ENCODE measurements at regions not wholly inside any gene's neighbourhood (a gene's known extent, or its start where the extent isn't known, plus 50 kb on each side); places are given as distances from the start of the nearest gene placed in this dataset.
A peak's percentile ranks its signal among the peaks of the same experiment; 100 is the strongest.
"Not testable (repeated sequence)": the region's sequence is repeated elsewhere in the genome, so short reads cannot be mapped to it uniquely, and the experiment has no call there.

DNA sequence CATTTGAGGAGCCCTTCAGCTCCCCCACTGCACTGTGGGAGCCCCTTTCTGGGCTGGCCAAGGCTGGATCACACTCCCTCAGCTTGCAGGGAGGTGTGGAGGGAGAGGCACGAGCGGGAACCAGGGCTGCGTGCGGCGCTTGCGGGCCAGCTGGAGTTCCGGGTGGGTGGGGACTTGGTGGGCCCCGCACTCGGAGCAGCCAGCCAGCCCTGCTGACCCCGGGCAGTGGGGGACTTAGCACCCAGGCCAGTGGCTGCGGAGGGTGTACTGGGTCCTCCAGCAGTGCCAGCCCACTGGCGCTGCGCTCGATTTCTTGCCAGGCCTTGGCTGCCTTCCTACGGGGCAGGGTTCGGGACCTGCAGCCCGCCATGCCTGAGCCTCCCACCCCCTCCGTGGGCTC, 895.1 kb upstream of the FAM98A start:
- FAIRE-seq, result not testable (repeated sequence)

GRCh38 chr2:34492561-34493455, 893.7 kb upstream of the FAM98A start:
- FAIRE-seq, result no peak

GRCh38 chr2:34486965-34487364, 887.9 kb upstream of the FAM98A start:
- no peak for FAIRE-seq

DNA sequence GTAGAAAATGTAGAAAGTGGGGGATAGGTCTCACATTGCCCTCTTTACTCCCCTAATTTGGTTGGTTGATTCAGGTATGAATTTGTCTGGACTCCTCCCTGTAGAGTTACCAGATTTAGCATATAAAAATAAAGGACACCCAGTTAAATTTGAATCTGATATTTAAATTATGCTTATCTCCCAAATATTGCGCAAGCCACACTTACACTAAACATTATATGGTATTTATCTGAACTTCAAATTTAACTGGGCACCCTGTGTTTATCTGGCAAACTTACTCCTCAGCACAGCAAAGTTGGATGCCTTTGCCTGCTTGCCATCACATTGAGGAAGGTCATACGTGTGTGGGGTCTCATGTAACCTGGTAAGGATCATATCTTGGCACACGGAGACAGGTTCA, 882.4 kb upstream of the FAM98A start:
- no peak for FAIRE-seq

DNA sequence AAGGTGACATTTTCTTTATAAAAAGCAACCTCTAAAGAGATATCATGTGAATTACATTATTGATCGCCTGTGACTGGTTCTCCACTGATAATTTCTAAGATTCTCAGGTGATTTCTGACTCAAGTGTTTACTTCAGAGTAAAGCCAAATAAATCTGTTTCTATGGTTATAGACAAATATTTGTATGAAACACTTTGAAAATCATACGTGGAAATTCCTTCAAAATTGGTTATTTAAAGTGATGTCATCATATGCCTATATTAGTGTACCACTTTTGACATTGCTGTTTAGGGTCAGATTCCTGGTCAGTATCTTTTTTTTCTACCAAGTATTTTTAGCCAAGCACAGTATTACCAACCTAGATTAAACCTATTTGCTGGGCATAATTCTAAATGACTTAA, 881.3 kb upstream of the FAM98A start:
- no peak for FAIRE-seq

DNA sequence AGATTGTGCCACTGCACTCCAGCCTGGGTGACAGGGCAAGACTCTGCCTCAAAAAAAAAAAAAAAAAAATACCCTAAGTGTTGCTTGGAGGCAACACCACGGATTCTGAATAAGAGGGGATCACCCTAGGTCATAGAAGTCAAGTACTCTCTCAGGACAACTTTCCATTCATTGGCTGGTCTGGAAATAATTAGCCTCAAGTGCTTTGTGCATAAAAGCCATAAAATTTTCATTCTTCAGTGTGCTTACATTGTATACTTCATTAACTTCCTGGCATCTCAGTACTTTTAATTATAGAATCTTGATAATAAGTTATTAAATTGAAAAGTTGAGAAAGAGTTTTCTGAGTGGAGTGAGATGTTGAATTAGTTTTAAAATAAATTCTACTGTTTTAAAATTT, 876.1 kb upstream of the FAM98A start:
- FAIRE-seq, result no peak

GRCh38 chr2:34474646-34475045, 875.5 kb upstream of the FAM98A start:
- no peak for FAIRE-seq

GRCh38 chr2:34447097-34447496, 848.0 kb upstream of the FAM98A start:
- FAIRE-seq, result no peak

DNA sequence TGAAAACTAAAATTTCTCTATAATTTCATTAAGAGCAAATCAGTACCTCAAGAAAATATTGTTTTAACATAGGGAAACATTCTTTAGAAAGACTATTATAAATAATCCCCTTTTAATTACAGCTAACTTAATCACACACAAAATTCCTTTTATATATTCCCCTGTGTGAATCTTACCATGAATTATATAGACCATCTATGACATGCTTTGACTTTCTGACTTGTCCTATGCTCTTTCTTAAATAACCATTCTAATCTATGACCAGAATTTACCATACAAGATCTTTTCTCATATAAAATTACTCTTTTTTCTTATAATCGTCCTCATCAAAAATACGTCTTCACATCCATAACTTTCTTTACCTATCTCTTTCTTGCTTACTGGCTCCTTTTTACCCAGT, 824.2 kb upstream of the FAM98A start:
- no peak for FAIRE-seq

DNA sequence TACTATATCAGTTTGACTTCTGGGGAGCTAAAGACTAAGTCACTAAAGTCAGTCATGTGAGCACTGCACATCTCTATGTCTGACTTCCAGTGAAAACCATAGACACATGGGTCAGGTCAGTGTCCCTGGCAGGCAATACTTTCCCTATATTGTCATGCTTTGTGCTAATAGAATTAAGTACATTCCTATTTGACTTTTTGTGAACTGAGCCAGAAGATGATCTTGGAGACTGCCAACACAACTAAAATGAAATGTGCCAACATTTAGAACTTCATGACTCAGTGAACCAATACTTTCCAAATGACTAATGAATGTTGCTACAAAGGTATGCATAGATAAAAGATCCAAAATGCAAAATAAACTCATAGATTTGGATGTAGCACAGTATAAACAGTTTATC, 820.8 kb upstream of the FAM98A start:
- FAIRE-seq, result no peak

DNA sequence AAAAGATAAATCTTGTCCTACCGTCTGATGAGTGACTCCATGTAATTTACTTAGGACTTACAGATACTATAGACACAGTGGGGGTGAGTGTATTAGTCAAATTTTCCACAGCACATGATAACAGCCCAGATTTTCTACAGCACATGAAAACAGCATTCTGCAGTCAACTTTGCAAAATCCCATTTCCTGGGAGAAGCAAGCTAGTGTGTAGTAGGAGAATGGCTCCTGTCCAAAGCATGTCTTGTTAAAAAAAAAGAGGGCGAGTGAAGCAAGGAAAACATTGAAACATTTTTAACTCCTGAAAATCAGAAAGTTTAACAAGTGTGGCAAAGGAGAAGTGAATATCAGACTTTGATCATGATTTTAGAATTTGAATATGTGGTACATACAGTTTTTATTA, 817.8 kb upstream of the FAM98A start:
- no peak for FAIRE-seq

- no peak for FAIRE-seq
Observed at GRCh38 chr2:34414856-34415255, 815.8 kb upstream of the FAM98A start.

GRCh38 chr2:34408100-34408499, 809.0 kb upstream of the FAM98A start:
- FAIRE-seq, result no peak

- peak; percentile 80 for FAIRE-seq
Observed at GRCh38 chr2:34403512-34403911, 804.4 kb upstream of the FAM98A start.

DNA sequence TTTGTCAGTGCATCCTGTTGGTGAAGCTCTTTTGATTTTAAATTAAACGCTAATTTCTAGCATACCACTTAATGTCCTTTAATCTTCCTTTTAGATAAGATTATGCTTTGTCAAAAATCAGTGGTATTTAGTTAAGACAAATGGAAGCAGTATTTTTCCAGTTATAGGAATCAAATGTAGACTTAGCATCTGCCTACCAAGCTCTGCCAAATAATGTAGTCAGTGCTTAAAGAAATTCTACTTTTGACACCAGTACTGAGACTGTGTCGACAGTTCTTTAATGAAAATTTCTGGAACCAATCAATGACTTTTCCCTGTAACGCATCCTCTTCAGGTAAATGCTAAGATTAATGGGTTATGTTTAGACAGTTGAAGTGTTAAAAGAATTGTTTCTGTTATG, 803.3 kb upstream of the FAM98A start:
- FAIRE-seq, result no peak

- no peak for FAIRE-seq
Observed at GRCh38 chr2:34401186-34401585, 802.1 kb upstream of the FAM98A start.

DNA sequence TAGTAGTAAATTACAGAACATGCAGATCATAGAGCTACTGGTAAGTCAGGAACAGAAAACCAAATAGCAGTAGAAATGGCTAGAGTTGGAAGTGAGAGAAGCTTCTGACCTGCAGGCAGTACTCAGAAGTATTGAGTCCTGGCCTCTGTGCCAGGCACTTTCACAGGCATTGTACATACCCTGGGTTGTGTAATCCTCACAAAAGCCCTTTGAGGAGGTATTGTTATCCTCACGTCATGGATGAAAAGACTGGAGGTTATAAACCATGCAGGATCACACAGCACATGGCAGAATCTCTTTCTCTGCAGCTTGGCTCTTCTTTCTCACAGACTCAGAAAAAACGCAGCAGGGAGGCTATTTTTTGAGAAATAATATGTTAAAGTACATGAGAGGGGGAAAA, 789.3 kb upstream of the FAM98A start:
- no peak for FAIRE-seq

- FAIRE-seq, result no peak
Observed at GRCh38 chr2:34387536-34387935, 788.4 kb upstream of the FAM98A start.

DNA sequence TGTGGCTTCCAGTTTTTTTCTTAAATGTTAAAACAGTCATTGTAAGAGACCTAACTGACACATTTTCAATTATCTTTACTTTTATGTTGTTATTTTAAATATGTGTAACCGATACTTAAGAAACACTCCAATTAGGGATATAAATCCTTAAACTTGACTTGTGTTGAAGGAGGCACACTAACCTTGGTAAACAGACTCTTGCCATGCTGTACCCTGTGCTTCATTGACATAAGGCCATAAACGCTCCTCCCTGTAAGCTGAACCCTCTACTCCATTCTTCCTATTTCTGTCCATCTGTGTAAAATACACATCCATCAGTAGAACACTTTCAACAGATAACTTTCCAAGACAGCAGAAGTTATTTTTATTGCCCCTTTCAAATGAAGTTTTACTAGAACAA, 780.5 kb upstream of the FAM98A start:
- no peak for FAIRE-seq

DNA sequence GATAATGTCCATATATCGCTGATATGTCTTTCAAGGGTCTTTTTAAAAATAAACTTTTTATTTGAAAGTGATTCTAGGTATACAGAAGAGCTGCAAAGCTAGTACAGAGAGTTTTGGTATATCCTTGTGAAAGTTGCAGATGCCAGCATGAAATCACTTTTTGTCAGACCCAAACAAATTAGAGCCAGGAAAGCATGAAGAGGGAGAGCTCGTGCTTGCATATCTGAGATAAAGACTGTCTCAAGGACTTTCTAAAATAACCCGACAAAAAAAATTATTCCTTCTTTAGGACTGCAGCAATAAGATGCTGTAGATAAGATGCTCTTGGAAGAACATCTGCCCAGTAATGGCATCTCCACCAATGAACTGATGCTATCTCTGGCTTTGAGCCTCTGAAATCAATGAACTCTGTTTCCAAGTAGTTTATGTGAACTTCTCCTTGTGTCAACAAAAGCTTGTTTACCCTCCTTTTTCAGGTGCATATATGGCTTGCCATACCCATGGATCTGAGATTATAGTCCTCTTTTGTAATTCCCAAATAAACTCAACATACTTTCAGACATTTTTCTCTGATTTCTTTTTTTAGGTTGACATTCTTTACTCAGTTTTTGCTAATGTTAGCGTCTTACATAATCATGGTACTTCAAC, 774.6 kb upstream of the FAM98A start:
- no peak for FAIRE-seq

- FAIRE-seq, result no peak
Observed at GRCh38 chr2:34372967-34373366, 773.9 kb upstream of the FAM98A start.

GRCh38 chr2:34371711-34372110, 772.6 kb upstream of the FAM98A start:
- no peak for FAIRE-seq

DNA sequence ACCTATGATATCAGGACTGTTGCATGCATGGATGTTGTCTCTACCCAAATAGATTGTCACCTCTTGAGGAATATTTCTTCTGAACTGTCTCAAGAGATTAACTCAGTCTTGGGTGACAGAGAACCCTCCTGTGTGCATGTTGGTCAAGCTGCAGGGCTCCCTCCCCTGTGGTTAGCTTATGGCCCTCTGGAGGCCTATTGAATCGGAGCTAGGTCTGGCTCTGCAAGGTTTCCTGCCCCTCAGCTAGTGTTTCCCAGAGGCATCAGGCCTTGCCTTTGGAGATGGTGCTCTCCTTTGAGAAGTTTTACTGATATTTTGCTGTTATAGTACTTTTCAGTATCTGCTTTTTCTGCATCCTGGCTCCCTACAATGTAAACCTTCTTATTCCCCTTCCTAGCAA, 769.2 kb upstream of the FAM98A start:
- FAIRE-seq, result no peak

DNA sequence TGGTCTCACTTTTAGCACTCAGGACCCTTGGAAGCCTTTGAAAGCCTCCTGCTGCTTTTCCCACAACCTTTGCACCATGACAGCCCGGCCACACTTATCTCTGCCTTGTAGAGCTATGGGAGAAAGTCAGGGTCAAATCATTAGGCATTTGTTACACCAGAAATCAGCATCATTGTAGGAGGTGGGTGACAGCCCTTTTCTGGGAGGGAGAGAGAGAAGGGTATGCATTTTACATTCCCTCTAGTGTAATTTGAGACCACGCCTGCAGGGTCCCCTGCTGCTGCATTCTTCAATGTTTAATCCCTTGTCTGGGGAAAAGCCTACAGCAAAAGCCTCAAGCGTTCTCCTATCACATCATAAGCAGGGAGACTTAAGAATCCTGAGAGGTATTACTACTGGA, 766.8 kb upstream of the FAM98A start:
- no peak for FAIRE-seq

DNA sequence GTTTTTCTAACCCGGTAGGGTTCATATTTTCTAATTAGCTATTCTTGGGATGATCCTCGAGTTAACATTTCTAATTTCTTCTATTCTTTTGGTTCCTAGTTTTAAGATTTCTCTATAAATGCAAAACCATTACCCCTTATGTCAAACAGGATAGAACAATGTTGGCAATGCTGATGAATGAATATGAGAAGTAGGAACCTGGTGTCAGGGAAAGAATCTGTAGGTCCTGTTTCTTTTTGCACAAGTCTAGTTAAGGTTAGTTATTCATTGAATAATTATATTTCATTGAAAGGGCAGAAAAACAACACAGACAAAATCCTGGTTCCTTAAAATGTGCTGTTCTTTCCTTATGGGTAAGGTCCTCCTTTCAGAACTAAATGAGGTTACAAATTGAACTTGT, 766.4 kb upstream of the FAM98A start:
- no peak for FAIRE-seq

Data from colon (tissue), 2 donors.